H9 (cell line): ENCODE measurements at regions not wholly inside any gene's neighbourhood (a gene's known extent, or its start where the extent isn't known, plus 50 kb on each side); places are given as distances from the start of the nearest gene placed in this dataset.

Experiments
- DNase-seq: peaks from one replicate; pipeline ENCODE4 v3.0.0-alpha.2; 2017
- H2AFZ ChIP-seq: one replicate; pipeline ENCODE4 v1.6.1; 2013; ENCODE audit warnings: mild to moderate bottlenecking, low read length, control low read depth, moderate library complexity
- H2AK5ac ChIP-seq: 2 replicates; pipeline ENCODE4 v1.6.1; 2013; ENCODE audit warnings: low read length, control low read depth, mixed read lengths; ENCODE audit not compliant: insufficient read length
- H2BK120ac ChIP-seq: one replicate; pipeline ENCODE4 v1.6.1; 2013; ENCODE audit warnings: low read depth, mild to moderate bottlenecking, low read length, control low read depth, inconsistent platforms; ENCODE audit not compliant: poor library complexity, severe bottlenecking
- H2BK12ac ChIP-seq: 2 replicates; pipeline ENCODE4 v1.6.1; 2013; ENCODE audit warnings: low read length, control low read depth, mixed read lengths, low read depth; ENCODE audit not compliant: insufficient read length
- H2BK15ac ChIP-seq: 2 replicates; pipeline ENCODE4 v1.6.1; 2013; ENCODE audit warnings: low read depth, low read length, control low read depth
- H2BK20ac ChIP-seq: one replicate; pipeline ENCODE4 v1.6.1; 2013; ENCODE audit warnings: low read depth, mild to moderate bottlenecking, low read length, control low read depth, inconsistent platforms; ENCODE audit not compliant: poor library complexity, severe bottlenecking
- H2BK5ac ChIP-seq: 2 replicates; pipeline ENCODE4 v1.6.1; 2013; ENCODE audit warnings: low read length, control low read depth, mixed read lengths; ENCODE audit not compliant: insufficient read length
- H3K14ac ChIP-seq: 2 replicates; pipeline ENCODE4 v1.6.1; 2013; ENCODE audit warnings: low read length, control low read depth; ENCODE audit not compliant: insufficient read depth
- H3K18ac ChIP-seq: 2 replicates; pipeline ENCODE4 v1.6.1; 2013; ENCODE audit warnings: low read depth, mild to moderate bottlenecking, mixed read lengths, low read length, control low read depth; ENCODE audit not compliant: insufficient read length
- H3K23ac ChIP-seq: 2 replicates; pipeline ENCODE4 v1.6.1; 2013; ENCODE audit warnings: low read length, control low read depth, mixed read lengths, low read depth; ENCODE audit not compliant: insufficient read length
- H3K23me2 ChIP-seq: 2 replicates; pipeline ENCODE4 v1.6.1; 2013; ENCODE audit warnings: low read depth, mild to moderate bottlenecking, mixed read lengths, low read length, control low read depth; ENCODE audit not compliant: insufficient read length, poor library complexity, severe bottlenecking
- H3K27ac ChIP-seq: 2 replicates; pipeline ENCODE4 v1.5.1; 2013; ENCODE audit warnings: low read length, control low read depth, mixed read lengths, low read depth; ENCODE audit not compliant: insufficient read length
- H3K27me3 ChIP-seq: 2 replicates; pipeline ENCODE4 v1.6.1; 2013; ENCODE audit warnings: low read length, control low read depth, inconsistent platforms; ENCODE audit not compliant: insufficient read depth
- H3K4ac ChIP-seq: 2 replicates; pipeline ENCODE4 v1.6.1; 2013; ENCODE audit warnings: low read depth, mild to moderate bottlenecking, control low read depth, inconsistent platforms, low read length, moderate library complexity
- H3K4me1 ChIP-seq: 2 replicates; pipeline ENCODE4 v1.6.1; 2013; ENCODE audit warnings: low read length, control low read depth, inconsistent platforms; ENCODE audit not compliant: insufficient read depth
- H3K4me2 ChIP-seq: 2 replicates; pipeline ENCODE4 v1.6.1; 2013; ENCODE audit warnings: low read length, control low read depth, mixed read lengths; ENCODE audit not compliant: insufficient read length, insufficient read depth
- H3K56ac ChIP-seq: 2 replicates; pipeline ENCODE4 v1.6.1; 2013; ENCODE audit warnings: low read depth, mild to moderate bottlenecking, mixed read lengths, low read length, control low read depth; ENCODE audit not compliant: insufficient read length
- H3K79me1 ChIP-seq: 2 replicates; pipeline ENCODE4 v1.6.1; 2013; ENCODE audit warnings: low read depth, mild to moderate bottlenecking, moderate library complexity, low read length, control low read depth, inconsistent platforms; ENCODE audit not compliant: insufficient read depth, poor library complexity, severe bottlenecking
- H3K79me2 ChIP-seq: 2 replicates; pipeline ENCODE4 v1.6.1; 2013; ENCODE audit warnings: low read length, control low read depth, inconsistent platforms; ENCODE audit not compliant: insufficient read depth
- H3K9ac ChIP-seq: 2 replicates; pipeline ENCODE4 v1.6.1; 2013; ENCODE audit warnings: low read length, control low read depth, mixed read lengths; ENCODE audit not compliant: insufficient read length; ENCODE audit errors: extremely low read depth
- H3K9me3 ChIP-seq: one replicate; pipeline ENCODE4 v1.6.1; 2013; ENCODE audit warnings: low read depth, low read length, inconsistent platforms; ENCODE audit not compliant: control insufficient read depth
- H3T11ph ChIP-seq: one replicate; pipeline ENCODE4 v1.6.1; 2013; ENCODE audit warnings: mild to moderate bottlenecking, low read length, control low read depth, inconsistent platforms
- H4K20me1 ChIP-seq: one replicate; pipeline ENCODE4 v1.6.1; 2013; ENCODE audit not compliant: control insufficient read depth, insufficient read length, insufficient read depth
- H4K5ac ChIP-seq: 2 replicates; pipeline ENCODE4 v1.6.1; 2013; ENCODE audit warnings: low read depth, mild to moderate bottlenecking, mixed read lengths, low read length, control low read depth; ENCODE audit not compliant: insufficient read length
- H4K8ac ChIP-seq: replicated peaks from 2 replicates; pipeline ENCODE4 v1.6.1; 2013; ENCODE audit warnings: low read length, control low read depth, mixed read lengths, low read depth; ENCODE audit not compliant: insufficient read length
- H4K91ac ChIP-seq: 2 replicates; pipeline ENCODE4 v1.6.1; 2013; ENCODE audit warnings: low read depth, mild to moderate bottlenecking, moderate library complexity, mixed read lengths, low read length, control low read depth; ENCODE audit not compliant: insufficient read length
- H3K27ac Mint-ChIP-seq, 3 experiments: 2 replicates in 2 of 3; 3 replicates in 1 of 3; pipeline ENCODE4 v1.8.0; 2020 to 2021; ENCODE audit warnings: mixed read lengths in 3 of 3, mild to moderate bottlenecking in 1 of 3, moderate library complexity in 1 of 3
- H3K27me3 Mint-ChIP-seq: 2 replicates; pipeline ENCODE4 v1.8.0; 2021; ENCODE audit warnings: low read depth, mild to moderate bottlenecking, moderate library complexity, mixed read lengths
- H3K36me3 Mint-ChIP-seq, 3 experiments: 2 replicates in 2 of 3; 3 replicates in 1 of 3; pipeline ENCODE4 v1.8.0; 2020 to 2021; ENCODE audit warnings: low read depth in 3 of 3, mixed read lengths in 3 of 3; ENCODE audit not compliant: insufficient read depth in 1 of 3
- H3K4me1 Mint-ChIP-seq, 2 experiments: 2 replicates each; pipeline ENCODE4 v1.8.0; 2020; ENCODE audit warnings: mixed read lengths in 2 of 2
- H3K4me3 Mint-ChIP-seq, 2 experiments: 2 replicates in 1 of 2; 3 replicates in 1 of 2; pipeline ENCODE4 v1.8.0; 2020 to 2021; ENCODE audit warnings: mild to moderate bottlenecking in 2 of 2, mixed read lengths in 2 of 2, moderate library complexity in 1 of 2
- H3K9me3 Mint-ChIP-seq, 2 experiments: 2 replicates in 1 of 2; 3 replicates in 1 of 2; pipeline ENCODE4 v1.8.0; 2020; ENCODE audit warnings: mild to moderate bottlenecking in 2 of 2, mixed read lengths in 2 of 2, moderate library complexity in 1 of 2
- WGBS: extraction: QIAGEN DNeasy Blood & Tissue Kit; methylation state at CpG from one replicate; pipeline ENCODE4 v1.1.7; 2013; ENCODE audit warnings: missing lambda C conversion rate, low lambda C conversion rate, mixed read lengths; ENCODE audit not compliant: insufficient read length; ENCODE audit errors: extremely low coverage; 5-methylcytosine and 5-hydroxymethylcytosine counted together
- TF ChIP-seq, protein P1 (sequence below): fragments of 200-600 bp; sonication (generic); conservative IDR thresholded peaks from 3 replicates; pipeline ENCODE4 v1.8.0; 2021; ENCODE audit warnings: antibody characterized with exemption, mild to moderate bottlenecking

GRCh38 chr14:104297721-104298401 lies 159.5 kb downstream of the KIF26A start:
- Histone ChIP-seq H3K27me3 (no peaks in the 10 kb centered on the region), H3K14ac (no peak overlapping the region; the same call in 1 of the 2 replicates), H4K91ac (no peak overlapping the region), H3K4ac (no peak overlapping the region), H3K27ac (no peak overlapping the region), H3K4me2 (no peak overlapping the region), H3K18ac (no peak overlapping the region), H3K9ac (no peak overlapping the region), H3T11ph (no peak overlapping the region), H2BK5ac (no peak overlapping the region), H2BK20ac (no peak overlapping the region), H3K9me3 (no peaks in the 10 kb centered on the region), H3K79me1 (no peaks in the 10 kb centered on the region), H2AK5ac (no peak overlapping the region), H3K23ac (no peak overlapping the region), H4K8ac (no peak overlapping the region), H3K79me2 (no peaks in the 10 kb centered on the region), H3K56ac (no peak overlapping the region), H4K20me1 (no peaks in the 10 kb centered on the region), H3K4me1 (no peaks in the 10 kb centered on the region), H2BK12ac (no peak overlapping the region), H2BK120ac (no peak overlapping the region), H2AFZ (no peak overlapping the region), H2BK15ac (no peak overlapping the region), H3K23me2 (no peaks in the 10 kb centered on the region), H4K5ac (no peak overlapping the region)
- H3K36me3 Mint-ChIP-seq: no peaks in the 10 kb centered on the region
- WGBS: no CpG with 5 or more reads among the region's 11 CpGs
- H3K4me3 Mint-ChIP-seq: no peak overlapping the region
- H3K9me3 Mint-ChIP-seq: peaks cover 4 to 12% of the 10 kb centered on the region in 2 experiments; a peak in 3 of 5 replicates
- no peak for DNase-seq
- H3K4me1 Mint-ChIP-seq: peaks cover 19 to 23% of the 10 kb centered on the region in 2 experiments
- H3K27me3 Mint-ChIP-seq: no peaks in the 10 kb centered on the region; the same call in none of the 2 replicates
- no peak overlapping the region for H3K27ac Mint-ChIP-seq
- TF ChIP-seq, protein P1, sequence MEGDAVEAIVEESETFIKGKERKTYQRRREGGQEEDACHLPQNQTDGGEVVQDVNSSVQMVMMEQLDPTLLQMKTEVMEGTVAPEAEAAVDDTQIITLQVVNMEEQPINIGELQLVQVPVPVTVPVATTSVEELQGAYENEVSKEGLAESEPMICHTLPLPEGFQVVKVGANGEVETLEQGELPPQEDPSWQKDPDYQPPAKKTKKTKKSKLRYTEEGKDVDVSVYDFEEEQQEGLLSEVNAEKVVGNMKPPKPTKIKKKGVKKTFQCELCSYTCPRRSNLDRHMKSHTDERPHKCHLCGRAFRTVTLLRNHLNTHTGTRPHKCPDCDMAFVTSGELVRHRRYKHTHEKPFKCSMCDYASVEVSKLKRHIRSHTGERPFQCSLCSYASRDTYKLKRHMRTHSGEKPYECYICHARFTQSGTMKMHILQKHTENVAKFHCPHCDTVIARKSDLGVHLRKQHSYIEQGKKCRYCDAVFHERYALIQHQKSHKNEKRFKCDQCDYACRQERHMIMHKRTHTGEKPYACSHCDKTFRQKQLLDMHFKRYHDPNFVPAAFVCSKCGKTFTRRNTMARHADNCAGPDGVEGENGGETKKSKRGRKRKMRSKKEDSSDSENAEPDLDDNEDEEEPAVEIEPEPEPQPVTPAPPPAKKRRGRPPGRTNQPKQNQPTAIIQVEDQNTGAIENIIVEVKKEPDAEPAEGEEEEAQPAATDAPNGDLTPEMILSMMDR: no peak
